ENCODE measurements at regions not wholly inside any gene's neighbourhood (a gene's known extent, or its start where the extent isn't known, plus 50 kb on each side); places are given as distances from the start of the nearest gene placed in this dataset.

DNA sequence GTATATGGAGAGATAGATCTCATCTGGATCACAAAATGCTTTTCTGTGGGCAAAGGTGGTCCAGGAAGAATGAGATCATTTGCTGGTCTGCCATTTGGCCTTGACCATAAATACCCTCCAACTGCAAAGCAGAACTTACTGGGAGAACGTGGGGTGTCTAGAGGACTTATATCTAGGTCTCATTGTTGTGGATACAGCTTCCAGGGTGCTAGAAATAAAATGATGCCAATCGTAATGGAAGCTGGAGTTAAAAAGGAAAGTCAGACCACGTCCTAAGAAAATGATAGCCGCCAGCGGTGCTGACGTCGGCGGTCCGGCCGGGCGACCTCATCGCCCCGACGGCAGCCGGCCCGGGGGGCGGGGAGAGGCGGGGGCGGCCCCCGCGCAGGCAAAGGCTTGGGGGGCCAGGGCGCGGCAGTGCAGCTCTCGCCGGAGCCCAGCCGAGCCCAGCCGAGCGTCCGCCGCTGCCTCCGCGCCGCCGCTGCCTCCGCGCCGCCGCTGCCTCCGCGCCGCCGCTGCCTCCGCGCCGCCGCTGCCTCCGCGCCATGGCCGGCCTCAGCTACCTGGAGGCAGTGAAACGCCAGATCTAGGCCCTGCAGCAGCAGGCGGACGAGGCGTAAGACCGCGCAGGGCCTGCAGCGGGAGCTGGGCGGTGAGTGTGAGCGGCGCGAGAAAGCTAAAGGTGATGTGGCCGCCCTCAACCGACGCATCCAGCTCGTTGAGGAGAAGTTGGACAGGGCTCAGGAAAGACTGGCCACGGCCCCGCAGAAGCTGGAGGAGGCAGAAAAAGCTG, 89.5 kb downstream of the EOMES start:
- H3K4me3 Mint-ChIP-seq, result peak overlapping the region; percentile 69
- peak overlapping the region; percentile 82 for H3K4me2 ChIP-seq

DNA sequence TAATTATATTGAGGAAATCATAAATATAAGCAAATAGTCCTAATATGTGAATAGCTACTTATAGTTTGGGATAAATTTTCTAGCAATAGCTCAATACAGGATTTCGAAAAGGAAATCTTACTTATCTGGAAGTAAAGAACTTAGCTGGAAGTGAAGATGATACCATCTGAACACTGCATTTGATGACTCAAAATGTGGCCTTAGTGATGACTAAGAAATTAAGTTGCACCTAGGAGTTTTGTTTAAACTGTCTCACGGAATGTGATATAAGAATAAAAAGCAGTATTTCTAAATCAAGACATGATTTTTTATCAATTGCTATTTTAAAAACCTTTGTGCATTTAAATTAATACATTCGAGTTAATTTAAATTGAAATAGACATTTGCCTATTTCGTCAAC, 91.2 kb downstream of the EOMES start:
- H4K20me1 ChIP-seq (replicated peaks; ENCODE audit: insufficient read depth), result no peaks in the 10 kb centered on the region
- no peak for ATAC-seq
- TF ChIP-seq, protein P1, sequence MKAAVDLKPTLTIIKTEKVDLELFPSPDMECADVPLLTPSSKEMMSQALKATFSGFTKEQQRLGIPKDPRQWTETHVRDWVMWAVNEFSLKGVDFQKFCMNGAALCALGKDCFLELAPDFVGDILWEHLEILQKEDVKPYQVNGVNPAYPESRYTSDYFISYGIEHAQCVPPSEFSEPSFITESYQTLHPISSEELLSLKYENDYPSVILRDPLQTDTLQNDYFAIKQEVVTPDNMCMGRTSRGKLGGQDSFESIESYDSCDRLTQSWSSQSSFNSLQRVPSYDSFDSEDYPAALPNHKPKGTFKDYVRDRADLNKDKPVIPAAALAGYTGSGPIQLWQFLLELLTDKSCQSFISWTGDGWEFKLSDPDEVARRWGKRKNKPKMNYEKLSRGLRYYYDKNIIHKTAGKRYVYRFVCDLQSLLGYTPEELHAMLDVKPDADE (IDR thresholded peaks at IDR 0.05), result no peak
- TF ChIP-seq STAT1 (IDR thresholded peaks at IDR 0.05; ENCODE audit: unreplicated experiment), result no peak
- TF ChIP-seq ZNF331 (CRISPR knock-in tag; IDR thresholded peaks at IDR 0.05; ENCODE audit: low read depth), result no peak
- TF ChIP-seq ZNF114 (CRISPR knock-in tag; IDR thresholded peaks at IDR 0.05), result no peak
- no peak for TF ChIP-seq NANOG (IDR thresholded peaks at IDR 0.05; ENCODE audit: borderline replicate concordance)
- TF ChIP-seq POLR2AphosphoS5 (IDR thresholded peaks at IDR 0.05; ENCODE audit: low read depth), result no peak
- TF ChIP-seq, protein P2, sequence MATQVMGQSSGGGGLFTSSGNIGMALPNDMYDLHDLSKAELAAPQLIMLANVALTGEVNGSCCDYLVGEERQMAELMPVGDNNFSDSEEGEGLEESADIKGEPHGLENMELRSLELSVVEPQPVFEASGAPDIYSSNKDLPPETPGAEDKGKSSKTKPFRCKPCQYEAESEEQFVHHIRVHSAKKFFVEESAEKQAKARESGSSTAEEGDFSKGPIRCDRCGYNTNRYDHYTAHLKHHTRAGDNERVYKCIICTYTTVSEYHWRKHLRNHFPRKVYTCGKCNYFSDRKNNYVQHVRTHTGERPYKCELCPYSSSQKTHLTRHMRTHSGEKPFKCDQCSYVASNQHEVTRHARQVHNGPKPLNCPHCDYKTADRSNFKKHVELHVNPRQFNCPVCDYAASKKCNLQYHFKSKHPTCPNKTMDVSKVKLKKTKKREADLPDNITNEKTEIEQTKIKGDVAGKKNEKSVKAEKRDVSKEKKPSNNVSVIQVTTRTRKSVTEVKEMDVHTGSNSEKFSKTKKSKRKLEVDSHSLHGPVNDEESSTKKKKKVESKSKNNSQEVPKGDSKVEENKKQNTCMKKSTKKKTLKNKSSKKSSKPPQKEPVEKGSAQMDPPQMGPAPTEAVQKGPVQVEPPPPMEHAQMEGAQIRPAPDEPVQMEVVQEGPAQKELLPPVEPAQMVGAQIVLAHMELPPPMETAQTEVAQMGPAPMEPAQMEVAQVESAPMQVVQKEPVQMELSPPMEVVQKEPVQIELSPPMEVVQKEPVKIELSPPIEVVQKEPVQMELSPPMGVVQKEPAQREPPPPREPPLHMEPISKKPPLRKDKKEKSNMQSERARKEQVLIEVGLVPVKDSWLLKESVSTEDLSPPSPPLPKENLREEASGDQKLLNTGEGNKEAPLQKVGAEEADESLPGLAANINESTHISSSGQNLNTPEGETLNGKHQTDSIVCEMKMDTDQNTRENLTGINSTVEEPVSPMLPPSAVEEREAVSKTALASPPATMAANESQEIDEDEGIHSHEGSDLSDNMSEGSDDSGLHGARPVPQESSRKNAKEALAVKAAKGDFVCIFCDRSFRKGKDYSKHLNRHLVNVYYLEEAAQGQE (IDR thresholded peaks at IDR 0.05; ENCODE audit: unreplicated experiment), result no peak

More for the DNA sequence above, 89.5 kb downstream of the EOMES start:
- Mint-ChIP-seq H3K9me3 (peaks cover 3% of the 10 kb centered on the region; the same call in 1 of the 3 replicates), H3K36me3 (ENCODE audit: low read depth) (no peaks in the 10 kb centered on the region), H3K4me1 (peaks cover 10% of the 10 kb centered on the region), H3K27ac (peak overlapping the region; percentile 25; the same call in 1 of the 2 replicates), H3K27me3 (ENCODE audit: insufficient read depth, low read depth, poor library complexity) (peaks cover 8% of the 10 kb centered on the region)
- H3K27me3 ChIP-seq (ENCODE audit: insufficient read depth), result peaks cover 18% of the 10 kb centered on the region
- no peaks in the 10 kb centered on the region for H3K36me3 ChIP-seq (ENCODE audit: insufficient read depth)
- ATAC-seq (peak; percentile 96), DNase-seq (ENCODE audit: low spot score) (peak; percentile 81)
- peak overlapping the region; percentile 97 for H2AFZ ChIP-seq
- no peak overlapping the region for H3K27ac ChIP-seq (ENCODE audit: low read depth)
- no peaks in the 10 kb centered on the region for H3F3A ChIP-seq (replicated peaks; ENCODE audit: low read depth)
- H3K9me2 ChIP-seq (ENCODE audit: insufficient read depth), result peaks cover 4% of the 10 kb centered on the region; the same call in 1 of the 2 replicates
- TF ChIP-seq ZNF331 (CRISPR knock-in tag; IDR thresholded peaks at IDR 0.05; ENCODE audit: low read depth) (no peak), ZNF114 (CRISPR knock-in tag; IDR thresholded peaks at IDR 0.05) (no peak), EZH2 (IDR thresholded peaks at IDR 0.05; ENCODE audit: low read depth, unreplicated experiment) (no peak), CREB1 (CRISPR knock-in tag; IDR thresholded peaks at IDR 0.05; ENCODE audit: low read depth) (0 out of 2 replicates have a peak, but pooled peaks have one; percentile 24)
- TF ChIP-seq, protein P1 (IDR thresholded peaks at IDR 0.05), result no peak
- H4K20me1 ChIP-seq (replicated peaks; ENCODE audit: insufficient read depth), result no peaks in the 10 kb centered on the region
- peak overlapping the region; percentile 59 for H3K4me3 ChIP-seq
- no peaks in the 10 kb centered on the region for H3K79me2 ChIP-seq (replicated peaks; ENCODE audit: insufficient read depth)
- H3K4me1 ChIP-seq (ENCODE audit: insufficient read depth), result no peaks in the 10 kb centered on the region; the same call in 1 of the 2 replicates

More for the DNA sequence above, 91.2 kb downstream of the EOMES start:
- H3K9me3 Mint-ChIP-seq, result peaks cover 3% of the 10 kb centered on the region; the same call in 1 of the 3 replicates
- Histone ChIP-seq H3F3A (replicated peaks; ENCODE audit: low read depth) (no peaks in the 10 kb centered on the region), H3K79me2 (replicated peaks; ENCODE audit: insufficient read depth) (no peaks in the 10 kb centered on the region), H3K4me2 (no peak overlapping the region), H3K27ac (ENCODE audit: low read depth) (no peak overlapping the region), H3K4me1 (ENCODE audit: insufficient read depth) (no peaks in the 10 kb centered on the region; the same call in 1 of the 2 replicates), H3K9me2 (ENCODE audit: insufficient read depth) (peaks cover 4% of the 10 kb centered on the region; the same call in 1 of the 2 replicates), H3K27me3 (ENCODE audit: insufficient read depth) (peaks cover 18% of the 10 kb centered on the region), H3K36me3 (ENCODE audit: insufficient read depth) (no peaks in the 10 kb centered on the region), H2AFZ (no peak overlapping the region), H3K4me3 (no peak overlapping the region)
- no peak for DNase-seq (ENCODE audit: low spot score)
- H3K4me1 Mint-ChIP-seq, result peaks cover 11% of the 10 kb centered on the region
- no peaks in the 10 kb centered on the region for H3K36me3 Mint-ChIP-seq (ENCODE audit: low read depth)
- H3K27me3 Mint-ChIP-seq (ENCODE audit: insufficient read depth, low read depth, poor library complexity), result peaks cover 5% of the 10 kb centered on the region
- H3K4me3 Mint-ChIP-seq, result no peak overlapping the region
- H3K27ac Mint-ChIP-seq, result no peak overlapping the region

Data from GM23338 (cell line).